H1 (cell line): ENCODE measurements at regions not wholly inside any gene's neighbourhood (a gene's known extent, or its start where the extent isn't known, plus 50 kb on each side); places are given as distances from the start of the nearest gene placed in this dataset.

Experiments
- CTCF ChIA-PET: fragments of 300-600 bp; sonication (Branson Sonifier 250); formaldehyde crosslinking; loops from one replicate; lab custom pipeline; 2021; ENCODE audit not compliant: partially characterized antibody; lab: Charles Lee
- POLR2A ChIA-PET: fragments of 300-600 bp; sonication (Branson Sonifier 250); formaldehyde crosslinking; loops from one replicate; lab custom pipeline; 2021; ENCODE audit warnings: inconsistent platforms; ENCODE audit not compliant: partially characterized antibody; lab: Charles Lee
- DNase-seq, 2 experiments: peaks; one replicate each; pipeline versions ENCODE4 v3.0.0 to v3.0.0-alpha.2; 2010 to 2022; ENCODE audit warnings: low spot score in 2 of 2, low read depth in 1 of 2, mixed read lengths in 1 of 2
- FAIRE-seq: peaks from 2 replicates; lab custom pipeline; 2011; peaks lifted over from hg19 to GRCh38; lab: Jason Lieb, UNC
- H2AFZ ChIP-seq: 2 replicates; pipeline ENCODE4 v1.8.1; 2012; ENCODE audit warnings: low read length, inconsistent platforms
- H2AK5ac ChIP-seq: 2 replicates; pipeline ENCODE4 v1.6.1; 2013; ENCODE audit warnings: low read depth, low read length
- H2BK120ac ChIP-seq: replicated peaks from 2 replicates; pipeline ENCODE3; 2013; ENCODE audit warnings: low read depth, low read length, inconsistent platforms
- H2BK12ac ChIP-seq: 2 replicates; pipeline ENCODE4 v1.6.1; 2013; ENCODE audit warnings: low read depth, low read length
- H2BK15ac ChIP-seq: 2 replicates; pipeline ENCODE4 v1.6.1; 2013; ENCODE audit warnings: low read length
- H2BK20ac ChIP-seq: 2 replicates; pipeline ENCODE4 v1.6.1; 2013; ENCODE audit warnings: low read length
- H2BK5ac ChIP-seq: 2 replicates; pipeline ENCODE4 v1.6.1; 2013; ENCODE audit warnings: low read depth, low read length
- H3K14ac ChIP-seq: 2 replicates; pipeline ENCODE4 v1.6.1; 2013; ENCODE audit warnings: inconsistent platforms; ENCODE audit not compliant: insufficient read length
- H3K18ac ChIP-seq: 2 replicates; pipeline ENCODE4 v1.6.1; 2013; ENCODE audit warnings: low read length; ENCODE audit errors: extremely low read depth
- H3K23ac ChIP-seq: 2 replicates; pipeline ENCODE4 v1.6.1; 2013; ENCODE audit warnings: inconsistent platforms; ENCODE audit not compliant: insufficient read length
- H3K23me2 ChIP-seq: 2 replicates; pipeline ENCODE4 v1.6.1; 2013; ENCODE audit warnings: low read depth, low read length
- H3K27ac ChIP-seq: 2 replicates; pipeline ENCODE4 v1.6.1; 2011; ENCODE audit warnings: low read depth, low read length, inconsistent platforms
- H3K27me3 ChIP-seq, 4 experiments: replicated peaks in 1 of 4; 1 replicate in 1 of 4; 2 replicates in 3 of 4; pipeline versions ENCODE4 v1.6.1 to v1.8.1; 2011 to 2013; ENCODE audit warnings: low read length in 3 of 4, mild to moderate bottlenecking in 3 of 4, inconsistent platforms in 2 of 4, mixed read lengths in 2 of 4, moderate library complexity in 1 of 4; ENCODE audit not compliant: control insufficient read depth in 3 of 4, insufficient read depth in 3 of 4; ENCODE audit errors: extremely low read depth in 1 of 4
- H3K36me3 ChIP-seq, 4 experiments: 2 replicates each; pipeline versions ENCODE4 v1.6.1 to v1.8.1; 2011 to 2013; ENCODE audit warnings: mild to moderate bottlenecking in 4 of 4, low read length in 3 of 4, moderate library complexity in 2 of 4, control low read depth in 1 of 4, inconsistent platforms in 1 of 4; ENCODE audit not compliant: insufficient read depth in 4 of 4, control insufficient read depth in 2 of 4
- H3K4ac ChIP-seq: replicated peaks from 2 replicates; pipeline ENCODE3; 2013; ENCODE audit warnings: low read length, low read depth, mixed read lengths, inconsistent platforms; ENCODE audit not compliant: insufficient read length
- H3K4me1 ChIP-seq, 4 experiments: replicated peaks in 1 of 4; 1 replicate in 1 of 4; 2 replicates in 3 of 4; pipeline versions ENCODE4 v1.6.1 to v1.8.1; 2011 to 2013; ENCODE audit warnings: low read length in 3 of 4, inconsistent platforms in 2 of 4, mixed read lengths in 1 of 4; ENCODE audit not compliant: insufficient read depth in 4 of 4, control insufficient read depth in 3 of 4
- H3K4me2 ChIP-seq, 2 experiments: 2 replicates each; pipeline versions ENCODE4 v1.6.1 to v1.8.1; 2011 to 2013; ENCODE audit warnings: low read depth in 2 of 2, low read length in 2 of 2, control low read depth in 1 of 2, inconsistent platforms in 1 of 2, mild to moderate bottlenecking in 1 of 2; ENCODE audit not compliant: insufficient read depth in 1 of 2
- H3K4me3 ChIP-seq, 4 experiments: fragments of 200-600, 300-600 bp in 1 of 4; sonication (generic), shearing (Covaris generic), sonication (Bioruptor Twin) in 1 of 4; 2 replicates each; pipeline versions ENCODE4 v1.5.1 to v1.8.1; 2011 to 2016; ENCODE audit warnings: low read length in 4 of 4, low read depth in 3 of 4, control low read depth in 2 of 4, inconsistent platforms in 2 of 4, mild to moderate bottlenecking in 2 of 4, mixed read lengths in 1 of 4, moderate library complexity in 1 of 4; ENCODE audit not compliant: insufficient read depth in 2 of 4; ENCODE audit errors: extremely low read depth in 1 of 4
- H3K56ac ChIP-seq: replicated peaks from 2 replicates; pipeline ENCODE3; 2013; ENCODE audit warnings: low read depth, mild to moderate bottlenecking, mixed read lengths, low read length, inconsistent platforms; ENCODE audit not compliant: insufficient read length
- H3K79me1 ChIP-seq: 2 replicates; pipeline ENCODE4 v1.6.1; 2013; ENCODE audit warnings: low read depth, low read length, control low read depth
- H3K79me2 ChIP-seq, 2 experiments: 2 replicates each; pipeline versions ENCODE4 v1.6.1 to v1.8.1; 2012 to 2013; ENCODE audit warnings: low read length in 2 of 2, mild to moderate bottlenecking in 2 of 2, inconsistent platforms in 1 of 2; ENCODE audit not compliant: insufficient read depth in 2 of 2, control insufficient read depth in 1 of 2
- H3K9ac ChIP-seq, 4 experiments: replicated peaks in 1 of 4; 1 replicate in 1 of 4; 2 replicates in 3 of 4; pipeline versions ENCODE4 v1.6.1 to v1.8.1; 2011 to 2013; ENCODE audit warnings: low read depth in 3 of 4, low read length in 3 of 4, control low read depth in 2 of 4, mild to moderate bottlenecking in 2 of 4, moderate library complexity in 2 of 4, inconsistent platforms in 1 of 4; ENCODE audit errors: extremely low read depth in 1 of 4
- H3K9me3 ChIP-seq, 2 experiments: 2 replicates each; pipeline versions ENCODE4 v1.6.1 to v1.8.1; 2012 to 2013; ENCODE audit warnings: mild to moderate bottlenecking in 2 of 2, moderate library complexity in 2 of 2, control low read depth in 1 of 2, inconsistent platforms in 1 of 2, low read depth in 1 of 2, low read length in 1 of 2, mixed read lengths in 1 of 2; ENCODE audit not compliant: insufficient read depth in 2 of 2
- H4K20me1 ChIP-seq, 2 experiments: replicated peaks in 1 of 2; 2 replicates each; pipeline versions ENCODE3 to v1.8.1; 2011 to 2013; ENCODE audit warnings: inconsistent platforms in 2 of 2, low read length in 2 of 2, mild to moderate bottlenecking in 1 of 2; ENCODE audit not compliant: insufficient read depth in 2 of 2, control insufficient read depth in 1 of 2
- H4K5ac ChIP-seq: 2 replicates; pipeline ENCODE4 v1.6.1; 2013; ENCODE audit warnings: low read length, low read depth, mixed read lengths, inconsistent platforms; ENCODE audit not compliant: insufficient read length
- H4K8ac ChIP-seq: 2 replicates; pipeline ENCODE4 v1.8.0; 2013; ENCODE audit warnings: mild to moderate bottlenecking, moderate library complexity, low read length, inconsistent platforms; ENCODE audit not compliant: insufficient read depth; ENCODE audit errors: extremely low read depth
- H4K91ac ChIP-seq: replicated peaks from 2 replicates; pipeline ENCODE3; 2013; ENCODE audit warnings: low read length, mixed read lengths, inconsistent platforms; ENCODE audit not compliant: insufficient read length
- ATF3 ChIP-seq: IDR thresholded peaks from 2 replicates; pipeline ENCODE4 v1.6.1; 2011; ENCODE audit warnings: low read depth, mild to moderate bottlenecking, low read length; ENCODE audit not compliant: insufficient read depth
- CBX5 ChIP-seq: fragments of 300-800, 300-1000 bp; sonication (generic); IDR thresholded peaks from 2 replicates; pipeline ENCODE4 v1.7.1; 2016; ENCODE audit warnings: antibody characterized with exemption, low read length, low read depth
- CBX8 ChIP-seq: fragments of 300-800, 300-1000 bp; sonication (generic); IDR thresholded peaks from 2 replicates; pipeline ENCODE4 v1.7.1; 2016; ENCODE audit warnings: low read depth, low read length, borderline replicate concordance
- CHD1 ChIP-seq: IDR thresholded peaks from 2 replicates; pipeline ENCODE4 v1.6.1; 2012; ENCODE audit warnings: low read depth, low read length, improper control_type of control experiment
- GTF2F1 ChIP-seq: IDR thresholded peaks from 2 replicates; pipeline ENCODE4 v1.6.1; 2012; ENCODE audit warnings: low read depth, low read length, improper control_type of control experiment, borderline replicate concordance
- JUN ChIP-seq: IDR thresholded peaks from 2 replicates; pipeline ENCODE4 v1.6.1; 2011; ENCODE audit warnings: low read depth, mild to moderate bottlenecking, improper control_type of control experiment, low read length
- POLR2AphosphoS5 ChIP-seq: IDR thresholded peaks from 2 replicates; pipeline ENCODE4 v1.6.1; 2011; ENCODE audit warnings: low read depth, low read length
- RAD21 ChIP-seq, 2 experiments: IDR thresholded peaks in 1 of 2; conservative IDR thresholded peaks in 1 of 2; 2 replicates each; pipeline ENCODE4 v1.6.1; 2011; ENCODE audit warnings: low read depth in 2 of 2, low read length in 2 of 2, improper control_type of control experiment in 1 of 2, inconsistent platforms in 1 of 2, mild to moderate bottlenecking in 1 of 2, moderate library complexity in 1 of 2
- RFX5 ChIP-seq: IDR thresholded peaks from 2 replicates; pipeline ENCODE4 v1.6.1; 2011; ENCODE audit warnings: low read depth, low read length, improper control_type of control experiment, borderline replicate concordance
- SRF ChIP-seq: IDR thresholded peaks from 2 replicates; pipeline ENCODE4 v1.6.1; 2011; ENCODE audit warnings: mild to moderate bottlenecking, low read depth, low read length, moderate library complexity
- TAF1 ChIP-seq: IDR thresholded peaks from 2 replicates; pipeline ENCODE4 v1.6.1; 2011; ENCODE audit warnings: mild to moderate bottlenecking, low read depth, low read length
- YY1 ChIP-seq: IDR thresholded peaks from 2 replicates; pipeline ENCODE4 v1.6.1; 2011; ENCODE audit warnings: low read depth, mild to moderate bottlenecking, low read length
- WGBS, 2 experiments: shearing (Covaris generic) in 1 of 2; methylation state at CpG; one replicate each; pipeline versions ENCODE4 v1.1.6 to v1.1.7; 2013 to 2015; ENCODE audit warnings: low lambda C conversion rate in 2 of 2, mixed read lengths in 2 of 2, inconsistent platforms in 1 of 2, low coverage in 1 of 2, missing lambda C conversion rate in 1 of 2; ENCODE audit not compliant: insufficient replicate concordance in 2 of 2, insufficient coverage in 1 of 2, insufficient read length in 1 of 2; ENCODE audit errors: extremely low coverage in 1 of 2, missing lambda C conversion rate in 1 of 2; 5-methylcytosine and 5-hydroxymethylcytosine counted together

GRCh38 chr12:46916796-46917419 lies 91.1 kb upstream of the SLC38A4 start:
- H4K20me1 ChIP-seq, result no peaks in the 10 kb centered on the region
- H2BK12ac ChIP-seq, result no peak overlapping the region
- no peak overlapping the region for H2BK5ac ChIP-seq
- no peaks in the 10 kb centered on the region for H3K36me3 ChIP-seq
- H3K23me2 ChIP-seq, result no peaks in the 10 kb centered on the region
- 100% methylated on average over 1 of the region's 1 CpG; no CpG with 5 or more reads in 1 of the 2 experiments for WGBS, 2 experiments
- no peak overlapping the region for H4K91ac ChIP-seq
- TF ChIP-seq CBX5 (no peak), YY1 (no peak), RAD21 (IDR thresholded peaks at IDR 0.05 in 1 of 2, conservative IDR thresholded peaks at IDR 0.05 in 1 of 2; ENCODE audit: low read depth in 2 of 2, low read length in 2 of 2) (no peak), JUN (no peak), CHD1 (no peak), POLR2AphosphoS5 (no peak), ATF3 (no peak), TAF1 (no peak), SRF (no peak), RFX5 (no peak), GTF2F1 (no peak), CBX8 (no peak)
- no peak overlapping the region for H3K56ac ChIP-seq
- ChIA-PET CTCF (no interaction called here), POLR2A (no interaction called here)
- H2BK15ac ChIP-seq, result no peak overlapping the region
- H2BK20ac ChIP-seq, result no peak overlapping the region
- no peaks in the 10 kb centered on the region for H3K27me3 ChIP-seq
- no peak overlapping the region for H3K14ac ChIP-seq
- DNase-seq (no peak), FAIRE-seq (no peak)
- H3K9me3 ChIP-seq, result no peaks in the 10 kb centered on the region
- H2AK5ac ChIP-seq, result no peak overlapping the region
- H2AFZ ChIP-seq, result no peak overlapping the region
- H3K79me1 ChIP-seq, result no peaks in the 10 kb centered on the region
- H4K8ac ChIP-seq, result no peak overlapping the region
- no peak overlapping the region for H3K23ac ChIP-seq
- H3K4ac ChIP-seq, result no peak overlapping the region
- no peak overlapping the region for H3K4me2 ChIP-seq
- H3K79me2 ChIP-seq, result no peaks in the 10 kb centered on the region
- no peak overlapping the region for H4K5ac ChIP-seq
- no peak overlapping the region for H2BK120ac ChIP-seq
- no peak overlapping the region for H3K18ac ChIP-seq
- no peak overlapping the region for H3K4me3 ChIP-seq
- H3K9ac ChIP-seq, result no peak overlapping the region
- no peak overlapping the region for H3K27ac ChIP-seq
- H3K4me1 ChIP-seq, result no peaks in the 10 kb centered on the region
